Choroid plexus epithelial cell (primary cell): ENCODE measurements at regions not wholly inside any gene's neighbourhood (a gene's known extent, or its start where the extent isn't known, plus 50 kb on each side); places are given as distances from the start of the nearest gene placed in this dataset.

Source experiments
- DNase-seq: peaks from one replicate; pipeline ENCODE4 v3.0.0-alpha.2; 2010; ENCODE audit warnings: low read depth
- H3K4me3 ChIP-seq: 2 replicates; pipeline ENCODE4 v1.5.1; 2011; ENCODE audit warnings: low read depth, mild to moderate bottlenecking, control low read depth, low read length, moderate library complexity
- TF ChIP-seq, protein P1 (sequence below): conservative IDR thresholded peaks from 2 replicates; pipeline ENCODE4 v1.5.1; 2011; ENCODE audit warnings: low read depth, mild to moderate bottlenecking, control low read depth, inconsistent platforms, low read length, moderate library complexity

DNA sequence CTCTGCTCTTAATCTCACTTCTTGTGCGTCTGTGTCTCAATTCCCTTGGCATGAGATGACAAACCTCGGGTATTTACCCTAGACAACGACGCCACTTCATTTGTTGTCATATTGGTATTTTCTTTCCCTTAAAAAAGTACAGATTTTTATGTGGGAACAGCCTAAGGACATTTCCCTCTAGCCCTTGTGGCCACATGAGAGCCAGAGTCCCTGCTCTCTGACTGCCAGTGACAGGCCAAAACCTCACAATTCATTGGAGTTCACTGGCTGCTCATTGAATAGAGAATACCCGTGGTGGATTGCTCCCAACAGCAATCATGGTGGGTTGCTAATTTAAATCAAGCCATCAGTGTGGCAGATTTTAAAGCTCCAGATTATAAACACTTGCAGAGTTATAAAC, 191.3 kb upstream of the FAM3C start:
- TF ChIP-seq, protein P1, sequence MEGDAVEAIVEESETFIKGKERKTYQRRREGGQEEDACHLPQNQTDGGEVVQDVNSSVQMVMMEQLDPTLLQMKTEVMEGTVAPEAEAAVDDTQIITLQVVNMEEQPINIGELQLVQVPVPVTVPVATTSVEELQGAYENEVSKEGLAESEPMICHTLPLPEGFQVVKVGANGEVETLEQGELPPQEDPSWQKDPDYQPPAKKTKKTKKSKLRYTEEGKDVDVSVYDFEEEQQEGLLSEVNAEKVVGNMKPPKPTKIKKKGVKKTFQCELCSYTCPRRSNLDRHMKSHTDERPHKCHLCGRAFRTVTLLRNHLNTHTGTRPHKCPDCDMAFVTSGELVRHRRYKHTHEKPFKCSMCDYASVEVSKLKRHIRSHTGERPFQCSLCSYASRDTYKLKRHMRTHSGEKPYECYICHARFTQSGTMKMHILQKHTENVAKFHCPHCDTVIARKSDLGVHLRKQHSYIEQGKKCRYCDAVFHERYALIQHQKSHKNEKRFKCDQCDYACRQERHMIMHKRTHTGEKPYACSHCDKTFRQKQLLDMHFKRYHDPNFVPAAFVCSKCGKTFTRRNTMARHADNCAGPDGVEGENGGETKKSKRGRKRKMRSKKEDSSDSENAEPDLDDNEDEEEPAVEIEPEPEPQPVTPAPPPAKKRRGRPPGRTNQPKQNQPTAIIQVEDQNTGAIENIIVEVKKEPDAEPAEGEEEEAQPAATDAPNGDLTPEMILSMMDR = no peak
- no peak overlapping the region for H3K4me3 ChIP-seq

DNA sequence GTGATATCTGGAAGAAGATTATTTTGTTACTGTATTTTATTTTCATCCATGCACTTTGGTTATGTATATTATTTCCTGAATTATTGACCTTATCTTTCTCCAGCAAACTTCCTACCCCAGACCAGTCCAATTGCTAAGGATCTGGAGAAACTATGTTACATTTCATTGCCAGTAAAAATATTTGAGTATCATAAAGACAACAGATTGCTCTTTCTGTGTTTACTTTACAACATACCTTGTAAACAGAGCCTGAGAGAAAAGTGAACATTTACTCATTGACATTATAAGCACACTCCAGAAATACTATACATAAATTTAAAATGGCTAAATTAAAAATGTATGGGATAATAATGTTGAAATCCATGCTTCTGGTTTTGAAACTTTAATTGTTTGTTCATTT, 186.2 kb upstream of the FAM3C start:
- no peak for DNase-seq
- TF ChIP-seq, protein P1 = no peak
- no peak overlapping the region for H3K4me3 ChIP-seq

More for the DNA sequence above, 191.3 kb upstream of the FAM3C start:
- DNase-seq = no peak

DNA sequence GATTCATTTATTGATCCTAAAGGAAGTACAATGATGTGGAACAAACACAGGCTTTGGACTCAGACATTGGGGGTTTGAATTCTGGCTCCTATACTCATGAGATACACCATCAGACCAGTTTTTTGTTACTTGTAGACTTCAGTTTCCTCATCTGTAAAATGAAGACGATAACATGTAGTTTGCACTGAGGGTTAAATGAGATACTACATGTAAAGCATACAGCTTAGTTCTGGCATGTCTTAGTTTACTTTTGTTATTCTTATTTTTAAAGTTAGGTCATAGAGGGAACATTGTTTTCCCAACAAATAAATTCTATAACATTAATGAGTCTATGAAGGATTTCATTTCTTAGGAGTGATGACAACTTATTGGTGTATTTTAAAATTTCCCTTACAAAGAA, 183.5 kb upstream of the FAM3C start:
- DNase-seq = no peak
- no peak overlapping the region for H3K4me3 ChIP-seq
- TF ChIP-seq, protein P1 = no peak

DNA sequence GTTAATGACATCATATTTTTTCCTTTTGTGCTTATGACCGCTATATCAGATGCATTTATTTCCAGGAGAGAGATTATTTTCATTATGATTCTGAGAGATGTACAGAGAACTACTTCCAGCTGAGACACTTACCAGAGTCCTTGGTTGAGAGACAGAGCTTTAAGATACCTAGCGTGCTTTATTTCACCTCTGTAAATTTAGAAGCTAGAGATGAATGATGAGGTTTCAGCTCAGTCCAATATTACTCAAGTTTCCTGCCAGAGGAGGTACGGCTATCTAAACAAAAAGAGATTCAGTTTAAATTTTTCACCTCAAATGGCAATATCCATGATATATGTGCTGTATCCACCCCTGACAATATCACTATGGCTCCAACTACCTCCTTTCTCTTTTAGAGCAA, 182.6 kb upstream of the FAM3C start:
- TF ChIP-seq, protein P1 = no peak
- no peak for DNase-seq
- no peak overlapping the region for H3K4me3 ChIP-seq

DNA sequence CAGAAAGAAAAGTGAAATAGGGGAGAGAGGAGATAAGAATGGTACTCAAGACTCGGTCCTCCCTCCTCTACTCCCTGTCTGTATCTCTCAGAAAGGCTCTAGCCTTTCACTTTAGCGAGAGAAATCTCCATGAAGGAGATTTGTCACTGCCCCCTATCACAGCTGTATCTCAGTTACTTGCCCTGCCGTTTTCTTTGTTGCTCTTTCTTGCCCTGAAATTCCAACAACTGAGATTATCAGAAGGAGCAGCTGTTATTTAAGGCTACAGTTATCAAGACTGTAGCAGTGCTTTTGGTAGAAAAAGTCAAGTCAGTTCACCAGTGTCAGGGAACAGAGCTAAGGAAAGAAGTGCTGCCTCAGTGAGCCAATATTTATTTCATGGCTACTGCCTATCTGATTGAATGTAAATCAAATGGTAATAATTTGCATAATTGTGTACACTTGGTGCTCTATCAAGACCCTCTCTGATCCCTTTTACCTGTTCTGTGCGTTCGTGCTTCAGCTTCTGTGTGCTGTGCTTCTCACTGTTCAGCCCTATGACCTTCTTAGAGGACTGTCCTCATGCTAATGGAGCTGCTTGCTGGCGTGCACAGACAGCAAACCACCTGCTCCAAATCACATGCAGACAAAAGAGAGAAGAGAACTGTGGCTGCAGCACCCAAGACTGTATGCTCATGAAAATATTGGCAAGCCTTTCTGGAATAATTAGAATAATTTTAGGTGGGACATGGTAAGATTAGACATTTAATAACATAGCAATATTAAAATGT, 180.2 kb upstream of the FAM3C start:
- TF ChIP-seq, protein P1 = no peak
- no peak overlapping the region for H3K4me3 ChIP-seq
- DNase-seq = no peak

DNA sequence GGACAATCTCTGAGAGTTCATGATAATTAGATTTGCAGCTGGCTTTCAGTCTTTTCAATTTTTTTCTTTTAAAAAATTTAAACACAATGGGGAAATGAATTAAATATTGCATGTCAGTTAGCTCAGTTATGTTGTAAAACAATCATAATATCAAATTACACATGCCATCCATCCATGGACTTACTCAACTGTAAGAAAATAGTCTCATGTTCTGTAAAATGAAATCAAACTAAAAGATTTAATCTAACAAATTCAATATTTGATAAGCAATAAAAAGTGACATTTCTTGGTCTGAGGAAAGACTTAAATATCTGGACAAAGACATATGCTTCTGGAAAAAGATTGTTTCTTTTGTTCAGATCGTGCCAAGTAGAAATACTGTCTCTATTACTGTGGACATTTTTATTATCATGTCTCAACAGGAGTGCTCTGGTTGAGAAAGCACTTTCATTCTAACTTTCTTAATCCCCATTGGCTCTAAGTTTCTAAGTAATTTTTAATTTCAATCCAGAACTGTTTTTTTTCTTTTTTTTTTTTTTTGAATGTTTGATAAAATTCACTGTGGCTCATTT, 179.2 kb upstream of the FAM3C start:
- no peak for DNase-seq
- TF ChIP-seq, protein P1 = no peak
- H3K4me3 ChIP-seq = no peak overlapping the region

DNA sequence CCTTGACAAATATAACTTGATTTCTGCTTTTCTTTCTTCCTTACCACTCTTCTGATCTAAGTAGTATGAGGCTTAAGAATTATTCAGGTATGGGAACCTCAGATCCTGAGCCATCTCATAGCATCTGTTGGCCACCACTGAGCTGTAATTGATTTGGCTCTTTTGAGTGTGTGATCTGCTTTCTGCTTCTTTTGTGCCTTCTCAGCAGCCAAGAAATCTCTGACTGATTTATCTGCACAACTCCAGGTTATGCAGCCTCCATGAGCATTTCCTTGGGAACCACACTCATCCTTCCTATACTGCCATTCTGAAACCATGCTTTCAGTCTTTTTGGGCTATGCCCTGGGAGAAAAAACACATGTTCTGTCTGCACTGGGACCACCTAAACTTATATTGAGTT, 178.0 kb upstream of the FAM3C start:
- TF ChIP-seq, protein P1 = no peak
- no peak overlapping the region for H3K4me3 ChIP-seq
- no peak for DNase-seq
